ENCODE measurements at regions not wholly inside any gene's neighbourhood (a gene's known extent, or its start where the extent isn't known, plus 50 kb on each side); places are given as distances from the start of the nearest gene placed in this dataset.
"Not testable (repeated sequence)": the region's sequence is repeated elsewhere in the genome, so short reads cannot be mapped to it uniquely, and the experiment has no call there.

GRCh38 chr14:24744641-24745040 lies 110.7 kb upstream of the GZMB start:
- DNase-seq: no peak

DNA sequence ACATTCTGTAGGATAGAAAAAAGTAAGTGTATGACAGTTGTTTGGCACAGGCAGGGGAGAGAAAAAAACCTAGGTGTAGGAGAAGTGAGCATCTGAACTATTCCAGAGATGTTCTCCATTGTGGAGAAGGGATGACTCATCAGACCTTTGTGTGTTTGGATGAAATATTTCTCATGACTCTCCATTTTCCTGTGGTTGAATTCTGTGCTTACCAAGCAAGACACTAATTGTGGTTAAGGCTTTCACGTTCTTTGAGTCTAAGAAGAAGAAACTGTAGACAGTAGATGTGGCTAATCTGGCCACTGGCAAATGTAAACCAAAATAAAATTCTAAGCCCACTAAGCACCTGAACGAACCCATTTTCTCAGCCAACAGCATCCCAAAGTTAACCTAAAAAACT lies 107.9 kb upstream of the GZMB start:
- peak; percentile 27 for DNase-seq

- DNase-seq: no peak
Measured at GRCh38 chr14:24735984-24736630, 102.1 kb upstream of the GZMB start.

- DNase-seq: peak; percentile 57
Measured at GRCh38 chr14:24734917-24735500, 101.0 kb upstream of the GZMB start.

GRCh38 chr14:24726480-24726879 lies 92.5 kb upstream of the GZMB start:
- DNase-seq: no peak

DNA sequence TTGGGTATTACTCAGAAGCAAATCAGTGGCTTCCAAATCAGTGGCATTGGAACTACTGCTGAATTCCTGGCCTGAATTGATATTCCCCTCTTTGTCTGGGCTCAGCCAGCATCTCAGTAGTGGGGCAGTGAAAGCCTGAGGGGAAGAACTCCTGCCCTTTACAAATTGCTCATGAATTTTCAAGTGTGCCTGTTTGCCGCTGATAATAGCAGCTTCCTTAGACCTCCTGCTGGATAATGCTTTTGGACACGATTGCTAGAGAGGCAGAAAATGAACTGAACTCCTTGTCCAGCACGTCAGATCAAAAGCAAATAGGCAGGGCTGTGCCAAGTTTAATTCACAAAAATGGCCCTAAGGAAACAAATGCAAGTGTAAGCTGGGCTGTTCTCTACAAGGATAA lies 91.3 kb upstream of the GZMB start:
- DNase-seq: no peak

DNA sequence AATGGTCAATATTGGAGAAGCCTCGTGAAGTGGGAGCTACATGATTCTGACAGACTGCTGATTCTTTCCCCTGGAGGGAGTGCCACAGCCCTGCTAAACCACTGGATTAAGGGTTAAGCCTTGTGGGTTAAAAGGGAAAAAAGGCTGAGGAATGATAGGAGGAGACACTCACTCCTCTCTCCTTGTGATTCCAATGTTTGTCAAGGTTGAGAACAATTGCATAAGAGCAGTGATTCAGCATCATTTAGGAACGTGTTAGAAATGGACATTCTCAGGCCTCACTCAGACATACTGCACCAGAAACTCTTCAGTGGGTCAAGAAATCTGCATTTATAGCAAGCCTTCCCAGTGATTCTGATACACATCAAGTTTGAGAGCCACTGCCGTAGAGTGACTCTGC lies 87.8 kb upstream of the GZMB start:
- DNase-seq: no peak

- no peak for DNase-seq
Measured at GRCh38 chr14:24715239-24715638, 81.2 kb upstream of the GZMB start.

DNA sequence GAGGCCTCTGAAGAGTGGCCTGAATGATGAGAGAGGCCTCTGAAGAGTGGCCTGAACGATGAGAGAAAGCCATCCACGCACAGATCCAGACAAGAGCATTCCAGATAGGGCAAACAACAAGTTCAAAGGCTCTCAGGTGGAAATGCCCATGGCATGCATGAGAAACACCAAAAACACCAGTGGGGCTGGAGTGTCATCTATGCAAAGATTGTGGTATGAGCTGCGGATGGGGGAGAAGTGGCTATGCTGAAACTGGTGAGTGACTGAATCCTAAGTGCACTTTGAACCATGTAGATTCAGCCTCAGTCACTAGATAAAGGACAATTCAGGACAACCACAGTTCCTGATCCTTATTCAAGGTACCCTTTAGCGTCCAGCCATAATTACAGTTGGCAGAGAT lies 79.4 kb upstream of the GZMB start:
- DNase-seq: no peak

GRCh38 chr14:24712909-24713308 lies 78.9 kb upstream of the GZMB start:
- no peak for DNase-seq

DNA sequence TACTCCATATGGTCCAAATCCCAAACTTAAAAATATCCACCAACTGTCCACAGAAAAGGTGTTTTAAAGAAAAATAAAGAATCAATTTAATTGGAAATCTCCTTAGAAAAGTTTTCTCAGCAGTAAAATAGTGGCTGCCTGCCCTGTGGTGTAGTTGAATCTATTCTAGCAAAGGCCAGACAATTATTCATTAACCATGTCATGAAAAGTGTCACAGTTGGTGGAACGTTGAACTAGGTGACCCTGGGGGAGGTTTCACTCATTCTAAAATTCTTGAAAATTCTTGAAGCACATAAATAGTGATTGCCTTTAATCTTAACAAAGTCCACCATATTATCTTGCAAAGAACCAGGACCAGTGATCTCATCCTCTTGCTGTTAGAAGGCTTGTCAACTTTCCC lies 78.4 kb upstream of the GZMB start:
- DNase-seq: no peak

DNA sequence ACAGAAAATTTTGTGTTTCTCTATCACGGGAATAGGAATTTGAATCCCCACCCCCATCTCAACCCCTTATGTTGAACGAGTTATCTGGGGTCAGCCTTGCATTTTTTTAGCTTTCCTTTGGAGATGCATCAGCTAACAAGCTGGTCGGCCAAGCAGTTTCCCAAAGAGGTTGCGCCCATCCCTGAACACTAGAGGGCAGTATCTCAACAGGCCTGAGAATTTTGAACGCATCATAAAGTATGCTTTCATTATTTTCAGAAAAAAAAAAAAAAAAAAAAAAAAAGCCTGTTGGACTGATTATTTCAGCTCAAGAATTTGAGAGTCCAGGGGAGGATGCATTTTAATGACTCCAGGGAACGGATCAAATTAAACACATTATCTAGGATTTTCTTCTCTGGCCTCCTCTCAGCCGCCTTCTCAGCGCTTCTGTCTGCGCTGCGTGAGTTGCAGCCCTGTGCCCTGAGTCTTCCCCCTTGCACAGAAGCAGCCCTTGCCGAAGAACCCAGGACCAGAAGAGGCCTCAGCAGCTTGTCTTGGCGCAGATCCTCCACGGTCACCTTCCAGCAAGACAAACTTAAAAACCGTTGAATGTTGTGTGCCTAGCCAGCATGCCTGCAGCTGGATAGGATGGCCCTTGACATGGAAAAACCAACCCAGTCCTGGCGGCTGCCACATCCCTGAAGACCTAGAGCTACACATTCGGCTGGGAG lies 76.6 kb upstream of the GZMB start:
- peak; percentile 54 for DNase-seq

GRCh38 chr14:24708684-24709083 lies 74.7 kb upstream of the GZMB start:
- no peak for DNase-seq

GRCh38 chr14:24706351-24706750 lies 72.4 kb upstream of the GZMB start:
- DNase-seq: no peak

GRCh38 chr14:24705840-24706239 lies 71.8 kb upstream of the GZMB start:
- no peak for DNase-seq

DNA sequence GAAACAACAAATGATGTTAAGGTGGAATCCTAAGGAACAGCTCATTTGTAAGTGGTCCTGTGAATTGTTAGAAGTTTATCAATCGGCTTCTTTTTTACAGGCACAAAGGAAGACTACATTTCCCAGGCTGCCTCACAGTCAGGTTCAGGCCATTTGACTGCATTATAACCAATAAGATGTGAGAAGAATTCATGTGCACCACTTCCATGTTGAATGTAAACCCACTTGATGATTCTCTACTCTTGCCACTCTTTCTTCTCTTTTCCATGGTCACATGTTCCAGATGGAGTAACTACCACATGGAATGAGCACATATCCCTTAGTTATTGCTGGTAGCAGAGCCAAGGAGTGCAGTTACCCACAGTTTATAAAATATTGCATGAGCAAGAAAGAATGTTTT lies 67.1 kb upstream of the GZMB start:
- no peak for DNase-seq

- no peak for DNase-seq
Measured at GRCh38 chr14:24700511-24700910, 66.5 kb upstream of the GZMB start.

GRCh38 chr14:24699052-24699451 lies 65.1 kb upstream of the GZMB start:
- DNase-seq: no peak

- not testable (repeated sequence) for DNase-seq
Measured at GRCh38 chr14:24696280-24696920, 62.4 kb upstream of the GZMB start.

DNA sequence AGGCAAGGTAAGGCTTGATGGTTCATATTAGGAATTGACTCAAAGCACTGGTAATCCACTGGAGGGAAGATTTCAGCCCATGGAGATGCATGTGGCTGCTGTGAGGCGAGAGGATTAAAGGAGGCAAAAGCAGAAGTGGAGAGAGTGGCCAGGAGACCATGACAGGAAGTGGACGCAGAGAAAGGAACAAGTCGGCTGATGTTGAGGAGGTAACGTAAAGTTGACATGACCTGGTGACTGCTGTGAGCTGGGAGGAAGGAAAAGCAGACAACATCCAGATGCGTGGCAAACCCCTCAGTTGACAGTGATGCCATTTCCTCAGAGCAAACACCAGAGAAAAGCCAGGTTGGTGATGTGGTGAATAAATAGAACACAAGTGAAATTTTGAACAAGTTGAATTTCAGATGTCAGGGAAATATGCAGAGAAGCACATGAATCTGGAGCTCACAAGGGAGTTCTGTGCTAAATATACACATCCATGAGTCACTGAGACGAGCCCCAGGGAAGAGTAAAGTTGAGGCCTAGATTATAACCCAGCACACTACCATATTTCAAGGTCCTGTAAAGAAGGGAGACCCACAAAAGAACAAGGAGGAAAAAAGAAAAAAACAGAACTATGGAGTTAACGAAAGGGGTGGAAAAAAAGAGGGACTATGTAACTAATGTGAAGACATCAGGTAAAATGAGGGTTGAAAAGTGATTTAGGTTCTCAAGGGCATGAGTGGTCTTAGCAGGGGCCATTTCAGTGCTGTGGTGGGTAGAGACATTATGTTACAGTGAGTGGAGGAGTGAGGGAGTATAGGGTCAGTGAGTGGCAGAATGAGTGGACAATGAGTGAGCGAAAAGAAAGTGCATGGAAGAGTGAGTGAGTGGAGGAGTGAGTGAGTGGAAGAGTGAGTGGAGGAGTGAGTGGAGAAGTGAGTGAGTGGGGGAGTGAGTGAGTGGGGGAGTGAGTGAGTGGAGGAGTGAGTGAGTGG lies 61.6 kb upstream of the GZMB start:
- no peak for DNase-seq

GRCh38 chr14:24694680-24695079 lies 60.7 kb upstream of the GZMB start:
- DNase-seq: no peak

DNA sequence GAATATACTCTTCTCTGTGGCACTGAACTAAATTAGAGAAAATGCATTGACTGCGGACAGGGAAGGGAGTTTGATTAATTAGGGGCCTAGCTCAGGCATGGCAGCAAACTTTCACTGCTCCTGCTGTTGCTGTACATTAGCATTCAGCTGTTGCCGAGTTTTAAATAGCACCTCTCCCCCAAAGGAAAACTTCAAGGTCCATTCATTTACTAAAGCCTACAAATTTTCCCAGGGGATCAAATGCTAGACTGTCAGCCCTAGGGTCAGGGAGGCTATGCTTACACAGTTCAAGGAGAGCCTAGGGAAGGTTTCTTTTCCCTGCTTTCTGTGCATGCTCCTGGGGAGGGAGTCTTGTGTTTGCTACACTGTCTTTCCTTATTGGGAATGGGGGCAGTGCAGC lies 60.0 kb upstream of the GZMB start:
- DNase-seq: no peak

GRCh38 chr14:24693353-24693737 lies 59.4 kb upstream of the GZMB start:
- DNase-seq: no peak
